Neuron (in vitro differentiated cells): ENCODE measurements at regions not wholly inside any gene's neighbourhood (a gene's known extent, or its start where the extent isn't known, plus 50 kb on each side); places are given as distances from the start of the nearest gene placed in this dataset.
"Not testable (repeated sequence)": the region's sequence is repeated elsewhere in the genome, so short reads cannot be mapped to it uniquely, and the experiment has no call there.

Experiments
- H2AFZ ChIP-seq: one replicate; pipeline ENCODE4 v1.6.1; 2013; ENCODE audit warnings: low read depth, mild to moderate bottlenecking, inconsistent platforms, low read length, moderate library complexity
- H3K27me3 ChIP-seq: one replicate; pipeline ENCODE4 v1.6.1; 2013; ENCODE audit warnings: low read length; ENCODE audit not compliant: insufficient read depth
- H3K36me3 ChIP-seq: one replicate; pipeline ENCODE4 v1.6.1; 2013; ENCODE audit warnings: low read length; ENCODE audit not compliant: insufficient read depth
- H3K4me1 ChIP-seq: one replicate; pipeline ENCODE4 v1.6.1; 2013; ENCODE audit warnings: low read length; ENCODE audit not compliant: insufficient read depth
- H3K4me3 ChIP-seq: 2 replicates; pipeline ENCODE4 v1.5.1; 2013; ENCODE audit warnings: mild to moderate bottlenecking, low read length, moderate library complexity
- H3K9me3 ChIP-seq: one replicate; pipeline ENCODE4 v1.6.1; 2013; ENCODE audit warnings: low read length

GRCh38 chr3:98710067-98710659, 53.0 kb upstream of the ST3GAL6 start:
- Histone ChIP-seq H3K4me1 (peaks cover 17% of the 10 kb centered on the region), H3K36me3 (no peaks in the 10 kb centered on the region), H3K27me3 (no peaks in the 10 kb centered on the region), H3K9me3 (no peaks in the 10 kb centered on the region), H2AFZ (no peak overlapping the region), H3K4me3 (no peak overlapping the region)

- Histone ChIP-seq H2AFZ (no peak overlapping the region), H3K27me3 (no peaks in the 10 kb centered on the region), H3K9me3 (no peaks in the 10 kb centered on the region), H3K36me3 (no peaks in the 10 kb centered on the region), H3K4me1 (peaks cover 17% of the 10 kb centered on the region), H3K4me3 (no peak overlapping the region)
These were observed 51.7 kb upstream of the ST3GAL6 start for GRCh38 chr3:98711426-98711825.

- no peak overlapping the region for H3K4me3 ChIP-seq
- H3K9me3 ChIP-seq = no peaks in the 10 kb centered on the region
- no peaks in the 10 kb centered on the region for H3K36me3 ChIP-seq
- no peak overlapping the region for H2AFZ ChIP-seq
- H3K4me1 ChIP-seq = peaks cover 17% of the 10 kb centered on the region
- H3K27me3 ChIP-seq = no peaks in the 10 kb centered on the region
These were observed 50.4 kb upstream of the ST3GAL6 start for GRCh38 chr3:98712726-98713125.

GRCh38 chr3:98713332-98713731, 49.8 kb upstream of the ST3GAL6 start:
- H3K27me3 ChIP-seq, H3K9me3 ChIP-seq, H3K36me3 ChIP-seq, H3K4me3 ChIP-seq, H2AFZ ChIP-seq: not testable (repeated sequence)
- peaks cover 11% of the 10 kb centered on the region for H3K4me1 ChIP-seq
